Ectodermal cell (in vitro differentiated cells): ENCODE measurements at regions not wholly inside any gene's neighbourhood (a gene's known extent, or its start where the extent isn't known, plus 50 kb on each side); places are given as distances from the start of the nearest gene placed in this dataset.

Experiments
- H3K27ac ChIP-seq: 2 replicates; pipeline ENCODE4 v1.7.0; 2013; ENCODE audit warnings: mild to moderate bottlenecking, low read depth, low read length; ENCODE audit not compliant: insufficient read depth, poor library complexity, severe bottlenecking
- H3K27me3 ChIP-seq: 2 replicates; pipeline ENCODE4 v1.7.0; 2013; ENCODE audit warnings: mild to moderate bottlenecking, low read length; ENCODE audit not compliant: insufficient read depth, control insufficient read depth, poor library complexity, severe bottlenecking
- H3K36me3 ChIP-seq: one replicate; pipeline ENCODE4 v1.7.0; 2013; ENCODE audit warnings: low read length; ENCODE audit not compliant: control insufficient read depth, insufficient read depth
- H3K4me1 ChIP-seq: one replicate; pipeline ENCODE4 v1.7.0; 2013; ENCODE audit warnings: low read length; ENCODE audit not compliant: control insufficient read depth, insufficient read depth
- H3K4me3 ChIP-seq: 2 replicates; pipeline ENCODE4 v1.7.0; 2013; ENCODE audit warnings: low read depth, low read length, control low read depth; ENCODE audit not compliant: insufficient read depth
- H3K9me3 ChIP-seq: 2 replicates; pipeline ENCODE4 v1.7.0; 2013; ENCODE audit warnings: mild to moderate bottlenecking, low read length, moderate library complexity; ENCODE audit not compliant: control insufficient read depth
- WGBS, 2 experiments: methylation state at CpG; one replicate each; pipeline ENCODE4 v1.1.7; 2013; ENCODE audit warnings: missing lambda C conversion rate in 2 of 2; 5-methylcytosine and 5-hydroxymethylcytosine counted together

GRCh38 chr10:110388687-110389052 lies 84.0 kb upstream of the SMNDC1 start:
- WGBS, 2 experiments: 80 to 87% methylated on average over 7 of the region's 7 CpGs
- Histone ChIP-seq H3K27me3 (no peaks in the 10 kb centered on the region), H3K4me3 (no peak overlapping the region), H3K4me1 (peaks cover 15% of the 10 kb centered on the region), H3K27ac (no peak overlapping the region), H3K36me3 (no peaks in the 10 kb centered on the region), H3K9me3 (no peaks in the 10 kb centered on the region)

GRCh38 chr10:110389255-110389654 lies 84.5 kb upstream of the SMNDC1 start:
- H3K9me3 ChIP-seq: no peaks in the 10 kb centered on the region
- no peaks in the 10 kb centered on the region for H3K27me3 ChIP-seq
- WGBS, 2 experiments: 89 to 92% methylated on average over 8 of the region's 8 CpGs
- H3K27ac ChIP-seq: no peak overlapping the region
- no peak overlapping the region for H3K4me3 ChIP-seq
- no peaks in the 10 kb centered on the region for H3K36me3 ChIP-seq
- H3K4me1 ChIP-seq: peaks cover 15% of the 10 kb centered on the region

- no peak overlapping the region for H3K4me3 ChIP-seq
- H3K27me3 ChIP-seq: no peaks in the 10 kb centered on the region
- peaks cover 15% of the 10 kb centered on the region for H3K4me1 ChIP-seq
- no peak overlapping the region for H3K27ac ChIP-seq
- WGBS, 2 experiments: 95 to 98% methylated on average over 7 of the region's 7 CpGs
- no peaks in the 10 kb centered on the region for H3K9me3 ChIP-seq
- no peaks in the 10 kb centered on the region for H3K36me3 ChIP-seq
Measured at GRCh38 chr10:110391541-110391940, 86.8 kb upstream of the SMNDC1 start.

GRCh38 chr10:110392121-110392520 lies 87.4 kb upstream of the SMNDC1 start:
- 81 to 83% methylated on average over 7 of the region's 7 CpGs for WGBS, 2 experiments

DNA sequence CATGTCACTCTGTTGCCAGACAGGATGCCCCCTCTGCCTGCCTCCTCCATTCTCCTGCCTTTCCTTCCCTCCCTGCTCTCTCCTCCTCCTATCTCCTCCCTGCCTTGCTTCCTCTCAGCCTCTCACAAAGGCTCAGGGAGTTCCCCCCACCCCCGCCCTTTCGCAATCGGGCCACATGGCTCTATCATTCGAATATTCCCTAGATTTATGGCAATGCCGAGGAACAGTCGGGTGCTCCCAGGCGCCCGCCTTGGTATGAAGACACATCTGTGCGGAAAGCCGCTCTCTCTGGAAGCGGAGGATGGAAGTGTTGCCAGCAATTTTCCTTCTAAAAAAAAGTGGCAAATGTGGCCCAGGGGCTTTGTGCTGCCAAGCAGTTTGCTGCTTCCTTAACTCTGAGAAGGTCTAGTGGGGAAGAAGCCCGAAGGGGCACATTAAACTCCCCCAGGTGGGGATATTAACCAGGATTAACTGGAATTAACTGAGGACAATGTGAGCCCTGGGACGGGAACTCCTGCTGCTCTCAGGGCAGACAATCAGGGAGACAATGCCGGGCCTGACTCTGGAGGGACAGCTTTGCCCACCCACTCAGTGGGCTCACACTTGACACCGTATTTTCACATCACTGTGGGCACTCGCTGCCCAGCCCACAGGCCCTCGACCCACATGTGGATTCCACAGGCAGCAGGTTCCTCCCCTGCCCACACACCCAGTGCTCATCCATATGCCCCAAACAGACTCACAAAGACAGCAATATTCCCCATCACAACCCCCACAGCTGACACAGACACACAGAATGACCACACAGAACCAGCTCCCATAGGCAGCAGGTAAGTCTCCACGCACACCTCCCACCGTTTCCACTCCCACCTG lies 88.4 kb upstream of the SMNDC1 start:
- Histone ChIP-seq H3K36me3 (no peaks in the 10 kb centered on the region), H3K9me3 (no peaks in the 10 kb centered on the region), H3K4me3 (no peak overlapping the region), H3K27ac (no peak overlapping the region), H3K4me1 (peaks cover 15% of the 10 kb centered on the region), H3K27me3 (no peaks in the 10 kb centered on the region)
- WGBS, 2 experiments: 60 to 61% methylated on average over 19 of the region's 19 CpGs

More at GRCh38 chr10:110392121-110392520, 87.4 kb upstream of the SMNDC1 start:
- no peaks in the 10 kb centered on the region for H3K36me3 ChIP-seq
- peaks cover 15% of the 10 kb centered on the region for H3K4me1 ChIP-seq
- H3K9me3 ChIP-seq: no peaks in the 10 kb centered on the region
- no peak overlapping the region for H3K27ac ChIP-seq
- H3K27me3 ChIP-seq: no peaks in the 10 kb centered on the region
- H3K4me3 ChIP-seq: no peak overlapping the region

- WGBS, 2 experiments: 89 to 90% methylated on average over 6 of the region's 6 CpGs
- Histone ChIP-seq H3K36me3 (no peaks in the 10 kb centered on the region), H3K27ac (no peak overlapping the region), H3K4me3 (no peak overlapping the region), H3K4me1 (peaks cover 22% of the 10 kb centered on the region), H3K27me3 (no peaks in the 10 kb centered on the region), H3K9me3 (no peaks in the 10 kb centered on the region)
Measured at GRCh38 chr10:110393866-110394265, 89.1 kb upstream of the SMNDC1 start.

- no peak overlapping the region for H3K4me3 ChIP-seq
- H3K27me3 ChIP-seq: no peaks in the 10 kb centered on the region
- no peaks in the 10 kb centered on the region for H3K36me3 ChIP-seq
- no peak overlapping the region for H3K27ac ChIP-seq
- no peaks in the 10 kb centered on the region for H3K9me3 ChIP-seq
- 90 to 92% methylated on average over 8 of the region's 8 CpGs for WGBS, 2 experiments
- H3K4me1 ChIP-seq: peaks cover 23% of the 10 kb centered on the region
Measured at GRCh38 chr10:110394296-110394695, 89.6 kb upstream of the SMNDC1 start.

DNA sequence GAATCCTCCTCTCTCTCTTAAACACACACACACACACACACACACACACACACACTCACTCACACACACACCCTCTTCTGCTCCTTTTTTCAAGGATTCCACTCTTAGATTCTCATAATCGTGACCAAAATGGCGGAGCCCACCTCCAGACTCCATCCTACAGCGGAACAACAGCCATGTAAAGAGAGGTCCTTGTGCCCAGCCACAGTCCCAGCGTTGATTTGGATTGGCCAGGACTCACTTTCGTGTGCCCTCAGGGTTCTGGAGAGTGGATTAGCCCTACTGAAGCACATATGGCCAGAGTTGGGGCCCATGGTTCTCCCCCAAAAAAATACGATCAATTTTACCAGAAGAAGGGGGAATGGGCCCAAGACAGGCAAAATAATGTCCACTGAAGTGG lies 90.2 kb upstream of the SMNDC1 start:
- Histone ChIP-seq H3K4me1 (peaks cover 23% of the 10 kb centered on the region), H3K27ac (no peak overlapping the region), H3K27me3 (no peaks in the 10 kb centered on the region), H3K4me3 (no peak overlapping the region), H3K36me3 (no peaks in the 10 kb centered on the region), H3K9me3 (no peaks in the 10 kb centered on the region)
- WGBS, 2 experiments: 95 to 96% methylated on average over 6 of the region's 6 CpGs

DNA sequence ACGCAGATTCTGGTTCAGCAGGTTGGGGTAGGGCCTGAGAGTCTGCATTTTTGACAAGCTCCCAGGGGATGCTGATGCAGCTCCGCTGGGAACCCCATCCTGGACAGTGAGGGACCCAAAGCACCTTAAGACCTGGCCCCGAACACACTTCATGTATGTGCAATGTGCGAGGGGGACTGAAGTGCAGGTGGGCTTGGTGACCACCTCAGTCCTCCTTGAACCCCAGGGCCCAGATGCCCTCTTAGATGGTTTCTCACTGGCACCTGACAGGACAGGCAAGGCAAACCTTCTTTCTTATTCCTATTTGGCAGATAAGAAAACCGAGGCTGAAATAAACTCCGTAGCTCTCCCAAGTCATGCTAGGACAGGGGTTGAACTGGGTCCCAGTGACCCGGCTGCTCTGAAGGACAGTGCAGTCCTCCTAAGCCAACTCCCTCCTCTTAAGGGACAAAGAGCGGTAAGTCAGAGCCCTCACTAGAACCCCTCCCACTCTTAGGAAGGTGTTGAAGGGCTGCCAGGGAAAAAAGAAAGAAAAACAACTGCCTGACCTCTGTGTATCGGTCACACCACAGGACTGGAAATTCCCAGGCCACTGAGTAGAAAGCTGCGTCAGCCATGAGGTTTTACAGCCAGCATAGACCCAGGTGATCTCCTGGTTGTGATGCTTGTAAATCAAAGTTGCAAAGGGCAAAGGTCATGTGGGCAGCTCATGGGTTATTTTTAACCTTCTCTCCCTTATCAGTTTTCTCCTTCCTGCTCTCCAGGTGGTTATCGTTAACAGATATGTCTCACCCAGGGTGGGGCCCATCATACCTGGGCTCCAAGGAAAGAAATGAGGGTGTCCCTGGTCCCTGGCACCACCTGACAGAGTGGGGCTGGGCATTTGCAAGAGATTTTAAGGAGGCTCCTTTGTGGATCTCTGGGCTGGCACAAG lies 90.9 kb upstream of the SMNDC1 start:
- Histone ChIP-seq H3K4me1 (peaks cover 23% of the 10 kb centered on the region), H3K9me3 (no peaks in the 10 kb centered on the region), H3K36me3 (no peaks in the 10 kb centered on the region), H3K27me3 (no peaks in the 10 kb centered on the region), H3K4me3 (no peak overlapping the region), H3K27ac (no peak overlapping the region)
- WGBS, 2 experiments: 90 to 91% methylated on average over 11 of the region's 11 CpGs

DNA sequence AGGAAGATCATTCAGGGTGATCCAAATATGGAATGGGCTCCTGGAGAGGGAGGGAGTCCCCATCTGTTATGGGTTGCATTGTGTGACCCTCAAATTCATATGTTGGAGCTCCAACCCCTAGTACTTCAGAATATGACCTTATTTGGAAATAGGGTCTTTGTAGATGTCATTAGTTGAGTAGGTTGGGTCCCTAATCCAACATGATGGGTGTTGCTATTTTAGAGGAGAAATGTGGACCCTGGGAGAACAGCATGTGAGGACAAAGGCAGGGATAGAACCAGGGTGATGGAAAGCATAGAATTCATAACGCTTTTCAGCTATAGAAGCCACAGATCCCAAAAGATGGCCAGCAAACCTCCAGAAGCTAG lies 91.5 kb upstream of the SMNDC1 start:
- H3K36me3 ChIP-seq: no peaks in the 10 kb centered on the region
- no peak overlapping the region for H3K4me3 ChIP-seq
- WGBS, 2 experiments: 95 to 98% methylated on average over 1 of the region's 1 CpG
- H3K27me3 ChIP-seq: no peaks in the 10 kb centered on the region
- H3K4me1 ChIP-seq: peaks cover 23% of the 10 kb centered on the region
- H3K9me3 ChIP-seq: no peaks in the 10 kb centered on the region
- H3K27ac ChIP-seq: no peak overlapping the region
